ENCODE measurements at regions not wholly inside any gene's neighbourhood (a gene's known extent, or its start where the extent isn't known, plus 50 kb on each side); places are given as distances from the start of the nearest gene placed in this dataset.
"Not testable (repeated sequence)": the region's sequence is repeated elsewhere in the genome, so short reads cannot be mapped to it uniquely, and the experiment has no call there.

- no peak for DNase-seq
These were observed 49.9 kb upstream of the CAPRIN1 start for GRCh38 chr11:34001557-34002064.

- no peak for DNase-seq
These were observed 52.1 kb upstream of the CAPRIN1 start for GRCh38 chr11:33999393-33999792.

GRCh38 chr11:33997584-33998251 lies 53.8 kb upstream of the CAPRIN1 start:
- DNase-seq, result no peak

- DNase-seq, result peak; percentile 13
These were observed 54.8 kb upstream of the CAPRIN1 start for GRCh38 chr11:33996498-33997454.

GRCh38 chr11:33994937-33995336 lies 56.6 kb upstream of the CAPRIN1 start:
- no peak for DNase-seq

GRCh38 chr11:33991136-33991535 lies 60.4 kb upstream of the CAPRIN1 start:
- not testable (repeated sequence) for DNase-seq

- not testable (repeated sequence) for DNase-seq
These were observed 61.4 kb upstream of the CAPRIN1 start for GRCh38 chr11:33990131-33990530.

GRCh38 chr11:33989461-33989860 lies 62.1 kb upstream of the CAPRIN1 start:
- DNase-seq, result no peak

- no peak for DNase-seq
These were observed 62.8 kb upstream of the CAPRIN1 start for GRCh38 chr11:33988586-33989370.

GRCh38 chr11:33987975-33988580 lies 63.5 kb upstream of the CAPRIN1 start:
- DNase-seq, result peak; percentile 3

- no peak for DNase-seq
These were observed 64.0 kb upstream of the CAPRIN1 start for GRCh38 chr11:33987545-33987944.

GRCh38 chr11:33986597-33987501 lies 64.7 kb upstream of the CAPRIN1 start:
- DNase-seq, result not testable (repeated sequence)

- DNase-seq, result no peak
These were observed 66.7 kb upstream of the CAPRIN1 start for GRCh38 chr11:33984682-33985389.

GRCh38 chr11:33982661-33983060 lies 68.9 kb upstream of the CAPRIN1 start:
- DNase-seq, result no peak

GRCh38 chr11:33980897-33981296 lies 70.6 kb upstream of the CAPRIN1 start:
- DNase-seq, result no peak

GRCh38 chr11:33978376-33978775 lies 73.2 kb upstream of the CAPRIN1 start:
- no peak for DNase-seq

- DNase-seq, result no peak
These were observed 73.9 kb upstream of the CAPRIN1 start for GRCh38 chr11:33977676-33978075.

- DNase-seq, result no peak
These were observed 74.9 kb upstream of the CAPRIN1 start for GRCh38 chr11:33976495-33977199.

GRCh38 chr11:33974804-33975203 lies 76.7 kb upstream of the CAPRIN1 start:
- no peak for DNase-seq

- DNase-seq, result not testable (repeated sequence)
These were observed 79.7 kb upstream of the LMO2 start for GRCh38 chr11:33971530-33971929.
